ENCODE measurements at regions not wholly inside any gene's neighbourhood (a gene's known extent, or its start where the extent isn't known, plus 50 kb on each side); places are given as distances from the start of the nearest gene placed in this dataset.

DNA sequence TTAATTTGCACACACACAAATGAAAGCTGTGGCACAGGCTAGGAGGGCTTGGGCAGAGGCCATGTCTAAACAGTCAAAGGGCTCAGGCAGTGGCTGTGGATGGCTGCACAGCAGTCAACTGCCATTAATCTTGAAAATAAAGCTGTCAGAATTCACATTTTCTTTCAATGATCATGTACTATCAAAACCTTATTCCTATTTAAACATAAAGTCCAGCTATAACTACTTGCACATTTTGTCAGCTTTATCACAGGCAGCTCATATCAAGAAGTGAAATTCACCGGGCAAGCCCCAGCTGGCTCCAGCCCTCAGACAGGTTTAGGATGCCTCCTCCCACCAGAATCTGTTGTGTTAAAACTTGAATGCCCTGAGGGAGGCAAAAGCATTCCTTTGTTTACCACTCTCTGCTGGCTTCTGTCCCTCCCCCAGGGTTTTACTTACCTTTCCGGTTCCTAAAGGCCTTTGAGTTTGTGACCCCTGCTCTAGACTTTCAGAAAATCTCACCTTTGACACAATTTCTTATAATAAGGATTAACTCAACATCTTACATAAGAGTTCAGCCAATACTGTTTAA lies 54.9 kb upstream of the GRAMD2B start:
- CTCF ChIA-PET: interaction anchor here (0.6 to 1.1 kb wide), 3 partner anchors 29 to 190 kb away, joined by 3 read pairs; no protein-coding TSS in a partner anchor

DNA sequence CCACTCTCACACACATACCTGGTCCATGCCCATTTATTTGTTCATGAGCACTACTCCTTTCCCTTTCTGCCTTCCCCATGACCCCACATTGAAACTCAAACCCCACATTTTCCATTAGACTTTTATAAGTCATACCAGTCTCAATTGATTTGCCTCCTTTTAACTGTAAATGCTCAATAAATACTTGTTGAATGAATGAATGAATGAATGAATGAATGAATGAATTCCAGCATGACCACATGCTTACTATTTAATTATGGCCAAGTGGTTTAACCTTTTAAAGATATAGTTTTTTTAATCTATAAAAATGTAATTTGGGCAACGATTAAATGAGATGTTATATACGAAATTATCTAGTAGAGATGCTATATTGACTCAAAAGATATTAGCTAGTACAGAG lies 54.1 kb upstream of the GRAMD2B start:
- ATAC-seq: no peak
- Mint-ChIP-seq H3K4me3 (no peak overlapping the region), H3K36me3 (no peaks in the 10 kb centered on the region), H3K27me3 (no peaks in the 10 kb centered on the region), H3K4me1 (peaks cover 6% of the 10 kb centered on the region), H3K9me3 (ENCODE audit: low read depth) (no peaks in the 10 kb centered on the region), H3K27ac (no peak overlapping the region)
- CTCF ChIA-PET: interaction anchor here (0.8 to 1.4 kb wide), 4 partner anchors 9 to 169 kb away, joined by 3 read pairs; no protein-coding TSS in a partner anchor
- DNase-seq: no peak

More for the DNA sequence above, 54.9 kb upstream of the GRAMD2B start:
- no peak for DNase-seq
- peaks cover 2% of the 10 kb centered on the region for H3K4me1 Mint-ChIP-seq
- H3K27me3 Mint-ChIP-seq: no peaks in the 10 kb centered on the region
- no peak for ATAC-seq
- no peaks in the 10 kb centered on the region for H3K9me3 Mint-ChIP-seq (ENCODE audit: low read depth)
- no peak overlapping the region for H3K27ac Mint-ChIP-seq
- no peak overlapping the region for H3K4me3 Mint-ChIP-seq
- H3K36me3 Mint-ChIP-seq: no peaks in the 10 kb centered on the region

DNA sequence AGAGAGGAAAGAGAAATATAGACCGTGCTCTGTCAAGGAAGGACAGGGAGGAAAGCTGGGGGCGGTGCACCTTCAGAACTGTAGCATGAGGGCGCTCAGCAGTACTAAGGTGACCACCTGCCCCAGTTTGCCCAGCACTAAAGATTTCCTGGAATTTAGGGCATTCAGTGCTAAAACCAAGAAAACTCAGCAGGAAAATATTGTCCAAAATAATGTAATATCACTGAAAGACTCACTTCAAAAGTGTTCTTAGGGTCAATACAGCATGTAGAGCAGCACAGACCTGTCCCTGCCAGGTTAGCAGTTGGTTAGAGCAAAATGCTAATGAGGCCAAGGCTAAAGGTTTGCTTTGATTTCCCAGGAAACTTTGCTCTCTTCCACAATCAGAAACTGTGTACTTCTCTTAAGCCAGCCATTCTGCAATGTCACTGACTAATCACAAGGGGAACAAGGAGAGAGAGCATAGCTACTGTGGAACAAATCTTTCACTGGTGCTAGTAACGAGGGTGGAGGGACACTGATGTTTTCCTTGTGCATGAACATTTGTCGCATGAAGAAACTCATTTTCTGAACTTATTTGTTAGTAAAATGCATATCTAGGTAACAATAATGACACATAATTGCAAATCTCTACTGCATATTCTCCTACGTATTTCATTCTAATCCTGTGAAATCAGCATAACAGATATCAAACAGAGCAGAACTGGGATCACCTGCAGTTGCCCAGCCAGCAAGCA lies 53.0 kb upstream of the GRAMD2B start:
- CTCF ChIA-PET: interaction anchor here (1.4 kb wide), 1 partner anchor 10 kb away, joined by 3 read pairs; no protein-coding TSS in a partner anchor
- ATAC-seq: no peak
- Mint-ChIP-seq H3K9me3 (ENCODE audit: low read depth) (no peaks in the 10 kb centered on the region), H3K4me3 (no peak overlapping the region), H3K36me3 (no peaks in the 10 kb centered on the region), H3K27me3 (no peaks in the 10 kb centered on the region), H3K4me1 (peaks cover 7% of the 10 kb centered on the region), H3K27ac (no peak overlapping the region)
- no peak for DNase-seq

DNA sequence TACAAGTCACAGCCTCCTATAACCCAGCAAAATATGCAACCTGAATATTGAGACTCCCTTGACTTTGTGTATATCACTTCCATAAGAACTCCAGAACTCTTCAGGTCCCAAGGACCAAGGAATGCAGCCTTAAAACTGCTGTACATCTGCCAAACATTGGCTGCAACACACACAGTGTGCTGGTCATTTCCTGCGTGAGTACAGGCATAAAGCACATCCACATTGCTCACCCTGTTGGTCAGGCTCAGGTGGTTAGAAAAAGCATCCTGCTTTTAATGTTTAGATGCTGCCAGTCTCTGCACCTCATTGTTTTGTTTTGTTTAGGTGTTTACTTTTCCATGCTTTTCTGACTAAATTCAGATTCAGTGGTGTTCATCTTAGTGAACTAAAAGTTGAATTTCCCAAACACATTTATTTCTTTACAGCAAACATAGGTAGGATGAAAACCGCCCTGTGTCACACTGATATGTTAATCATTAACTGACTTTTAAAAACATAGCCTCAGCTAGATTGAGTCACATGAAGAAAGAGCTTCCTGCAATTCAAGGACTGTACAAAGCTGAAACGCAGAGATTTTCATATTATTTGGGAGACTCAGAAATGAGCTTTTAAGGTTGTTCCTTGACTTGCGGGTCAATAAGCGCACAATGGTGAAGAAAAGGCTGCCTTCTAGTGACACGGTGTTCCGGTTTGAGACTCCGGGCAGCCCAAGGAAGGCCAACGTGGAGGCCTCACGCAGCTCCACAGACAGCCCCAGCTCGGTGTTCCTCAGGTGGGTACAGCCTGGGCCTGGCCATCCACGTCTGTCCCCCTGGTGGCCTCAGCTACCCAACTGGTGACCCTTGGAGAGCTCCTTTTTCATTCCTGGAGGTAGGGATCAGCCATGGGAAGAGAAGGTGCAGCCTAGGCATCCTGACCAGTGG lies 52.2 kb upstream of the GRAMD2B start:
- Mint-ChIP-seq H3K4me3 (no peak overlapping the region), H3K9me3 (ENCODE audit: low read depth) (no peaks in the 10 kb centered on the region), H3K27me3 (no peaks in the 10 kb centered on the region), H3K36me3 (no peaks in the 10 kb centered on the region), H3K27ac (no peak overlapping the region), H3K4me1 (peaks cover 7% of the 10 kb centered on the region)
- ATAC-seq: no peak
- no peak for DNase-seq
- CTCF ChIA-PET: interaction anchor here (1.2 kb wide), 1 partner anchor 129 kb away, joined by 3 read pairs; no protein-coding TSS in a partner anchor

DNA sequence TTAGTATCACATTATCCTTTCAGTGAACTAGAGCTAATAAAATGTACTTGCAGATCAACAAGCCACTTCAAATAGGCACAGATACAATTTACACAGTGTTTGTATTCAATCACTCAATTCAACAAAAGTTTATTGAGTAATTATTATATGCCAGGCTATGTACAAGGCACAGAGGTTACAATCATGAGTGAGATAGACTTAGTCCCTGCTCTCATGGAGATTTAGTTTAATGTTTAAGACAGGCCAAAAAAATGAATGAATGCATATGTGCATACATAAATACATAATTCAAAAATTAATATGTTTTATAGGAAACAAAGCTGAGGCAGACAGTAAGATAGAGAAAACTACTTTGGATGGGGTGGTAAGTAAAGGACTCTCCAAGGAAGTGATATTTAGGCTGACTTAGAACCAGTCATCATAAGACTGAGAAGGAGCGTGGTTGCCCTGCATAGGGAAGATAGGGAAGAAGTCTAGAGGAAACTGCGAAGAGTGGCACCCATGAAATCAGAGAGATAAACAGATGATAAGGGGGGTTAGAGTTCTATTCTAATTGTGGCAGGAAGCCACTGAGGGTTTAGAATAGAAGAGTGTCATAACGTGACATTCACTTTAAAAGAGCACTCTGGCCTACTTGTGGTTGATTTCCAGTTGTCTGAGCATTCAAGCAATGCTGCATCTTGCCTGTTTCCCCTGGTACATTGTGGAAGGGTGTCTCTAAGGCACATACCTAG lies 49.7 kb upstream of the GRAMD2B start:
- Mint-ChIP-seq H3K4me3 (no peak overlapping the region), H3K36me3 (no peaks in the 10 kb centered on the region)
- CTCF ChIA-PET: no interaction called here

More for the DNA sequence above, 49.7 kb upstream of the GRAMD2B start:
- H3K4me1 Mint-ChIP-seq: peaks cover 7% of the 10 kb centered on the region
- no peaks in the 10 kb centered on the region for H3K9me3 Mint-ChIP-seq (ENCODE audit: low read depth)
- no peak overlapping the region for H3K27ac Mint-ChIP-seq
- no peaks in the 10 kb centered on the region for H3K27me3 Mint-ChIP-seq
- DNase-seq: no peak
- peak; percentile 58 for ATAC-seq

All from activated CD8-positive, alpha-beta memory T cell treated with anti-CD3 and anti-CD28 coated beads, Interleukin-2, amount 10 ng/mL, durations not matched to agents 7 days and 5 days (primary cell).